Chondrocyte (in vitro differentiated cells): ENCODE measurements at regions not wholly inside any gene's neighbourhood (a gene's known extent, or its start where the extent isn't known, plus 50 kb on each side); places are given as distances from the start of the nearest gene placed in this dataset.
A peak's percentile ranks its signal among the peaks of the same experiment; 100 is the strongest.

Experiments used
- DNase-seq: peaks from one replicate; pipeline ENCODE4 v3.0.0; 2021; ENCODE audit warnings: mixed read lengths, low spot score
- H3K27ac Mint-ChIP-seq: one replicate; pipeline ENCODE4 v1.8.0; 2021; ENCODE audit warnings: mild to moderate bottlenecking, moderate library complexity, mixed read lengths; ENCODE audit not compliant: unreplicated experiment
- H3K27me3 Mint-ChIP-seq: 2 replicates; pipeline ENCODE4 v1.8.0; 2021; ENCODE audit warnings: low read depth, mixed read lengths
- H3K36me3 Mint-ChIP-seq: 2 replicates; pipeline ENCODE4 v1.8.0; 2021; ENCODE audit warnings: low read depth, mixed read lengths
- H3K4me1 Mint-ChIP-seq: 2 replicates; pipeline ENCODE4 v1.8.0; 2021; ENCODE audit warnings: low read depth, mild to moderate bottlenecking, mixed read lengths
- H3K4me3 Mint-ChIP-seq: one replicate; pipeline ENCODE4 v1.8.0; 2021; ENCODE audit warnings: mild to moderate bottlenecking, moderate library complexity, mixed read lengths; ENCODE audit not compliant: unreplicated experiment
- H3K9me3 Mint-ChIP-seq: 2 replicates; pipeline ENCODE4 v1.8.0; 2021; ENCODE audit warnings: low read depth, mixed read lengths
- CTCF ChIP-seq: fragments of 200-600 bp; sonication (generic); IDR thresholded peaks from 2 replicates; pipeline ENCODE4 v1.5.0; 2021; ENCODE audit warnings: antibody characterized with exemption, mild to moderate bottlenecking, moderate library complexity

DNA sequence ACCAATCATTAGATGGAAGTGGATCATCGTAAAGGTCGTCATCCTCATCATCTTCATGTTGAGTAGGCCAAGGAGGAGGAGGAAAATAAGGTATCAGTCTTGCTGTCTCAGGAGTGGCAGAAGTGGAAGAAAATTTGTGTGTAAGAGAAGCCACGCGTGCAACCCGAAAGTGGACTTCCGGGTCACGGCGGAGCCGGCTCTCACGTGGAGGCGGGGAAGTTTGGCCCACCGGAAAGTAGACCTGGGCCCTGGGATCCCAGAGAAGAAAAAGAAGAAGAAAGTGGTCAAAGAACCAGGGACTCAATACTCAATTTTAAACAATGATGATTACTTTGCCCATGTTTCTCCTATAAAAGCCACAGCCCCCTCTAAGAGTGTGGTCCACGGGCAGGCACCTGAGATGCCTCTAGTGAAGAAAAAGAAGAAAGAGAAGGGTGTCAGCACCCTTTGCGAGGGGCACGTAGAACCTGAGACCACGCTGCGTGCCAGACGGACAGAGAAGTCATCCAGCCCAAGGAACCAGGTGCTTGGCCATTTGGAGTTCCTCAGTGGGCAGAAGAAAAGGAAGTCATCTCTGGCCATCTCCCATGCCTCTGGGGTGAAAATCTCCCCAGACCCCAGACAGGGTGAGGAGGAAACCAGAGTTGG lies 365.8 kb downstream of the BCAT1 start:
- no peaks in the 10 kb centered on the region for H3K4me1 Mint-ChIP-seq
- DNase-seq, result no peak
- H3K4me3 Mint-ChIP-seq, result no peak overlapping the region
- peaks cover 20% of the 10 kb centered on the region for H3K9me3 Mint-ChIP-seq
- no peaks in the 10 kb centered on the region for H3K27me3 Mint-ChIP-seq
- TF ChIP-seq CTCF, result no peak
- no peak overlapping the region for H3K27ac Mint-ChIP-seq
- H3K36me3 Mint-ChIP-seq, result peaks cover 5% of the 10 kb centered on the region

GRCh38 chr12:24574538-24574937 lies 374.4 kb downstream of the BCAT1 start:
- Mint-ChIP-seq H3K27ac (no peak overlapping the region), H3K27me3 (peaks cover 1% of the 10 kb centered on the region), H3K4me3 (no peak overlapping the region), H3K9me3 (peaks cover 7% of the 10 kb centered on the region), H3K36me3 (peaks cover 5% of the 10 kb centered on the region), H3K4me1 (no peaks in the 10 kb centered on the region)
- DNase-seq, result no peak
- no peak for TF ChIP-seq CTCF

DNA sequence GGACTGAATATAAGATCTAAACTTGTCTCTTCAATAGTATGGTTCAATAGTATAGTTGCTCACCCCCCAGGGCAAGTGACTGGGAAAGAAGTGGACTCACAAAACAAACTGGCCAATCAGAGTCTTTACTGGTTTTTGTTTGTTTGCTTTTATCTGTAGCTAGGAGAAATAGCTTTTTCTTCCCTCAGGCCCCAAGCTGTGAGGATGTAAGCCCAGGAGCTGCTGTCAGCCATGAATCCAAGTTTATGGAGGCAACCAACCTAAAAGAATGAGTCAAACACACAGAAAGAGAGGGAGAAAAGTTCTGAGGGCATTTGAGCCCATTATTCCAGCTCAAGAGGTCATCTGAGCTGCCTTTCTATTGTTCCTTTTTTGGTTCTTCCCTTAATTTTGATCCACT lies 375.3 kb downstream of the BCAT1 start:
- H3K36me3 Mint-ChIP-seq, result no peaks in the 10 kb centered on the region
- no peak overlapping the region for H3K27ac Mint-ChIP-seq
- no peak for DNase-seq
- peaks cover 1% of the 10 kb centered on the region for H3K27me3 Mint-ChIP-seq
- H3K4me1 Mint-ChIP-seq, result no peaks in the 10 kb centered on the region
- no peaks in the 10 kb centered on the region for H3K9me3 Mint-ChIP-seq
- H3K4me3 Mint-ChIP-seq, result no peak overlapping the region
- no peak for TF ChIP-seq CTCF

- H3K36me3 Mint-ChIP-seq, result no peaks in the 10 kb centered on the region
- H3K9me3 Mint-ChIP-seq, result no peaks in the 10 kb centered on the region
- no peak overlapping the region for H3K4me3 Mint-ChIP-seq
- H3K27ac Mint-ChIP-seq, result no peak overlapping the region
- no peaks in the 10 kb centered on the region for H3K27me3 Mint-ChIP-seq
- DNase-seq, result no peak
- H3K4me1 Mint-ChIP-seq, result peaks cover 16% of the 10 kb centered on the region
- TF ChIP-seq CTCF, result no peak
Observed at GRCh38 chr12:24565300-24565699, 383.6 kb downstream of the BCAT1 start.

DNA sequence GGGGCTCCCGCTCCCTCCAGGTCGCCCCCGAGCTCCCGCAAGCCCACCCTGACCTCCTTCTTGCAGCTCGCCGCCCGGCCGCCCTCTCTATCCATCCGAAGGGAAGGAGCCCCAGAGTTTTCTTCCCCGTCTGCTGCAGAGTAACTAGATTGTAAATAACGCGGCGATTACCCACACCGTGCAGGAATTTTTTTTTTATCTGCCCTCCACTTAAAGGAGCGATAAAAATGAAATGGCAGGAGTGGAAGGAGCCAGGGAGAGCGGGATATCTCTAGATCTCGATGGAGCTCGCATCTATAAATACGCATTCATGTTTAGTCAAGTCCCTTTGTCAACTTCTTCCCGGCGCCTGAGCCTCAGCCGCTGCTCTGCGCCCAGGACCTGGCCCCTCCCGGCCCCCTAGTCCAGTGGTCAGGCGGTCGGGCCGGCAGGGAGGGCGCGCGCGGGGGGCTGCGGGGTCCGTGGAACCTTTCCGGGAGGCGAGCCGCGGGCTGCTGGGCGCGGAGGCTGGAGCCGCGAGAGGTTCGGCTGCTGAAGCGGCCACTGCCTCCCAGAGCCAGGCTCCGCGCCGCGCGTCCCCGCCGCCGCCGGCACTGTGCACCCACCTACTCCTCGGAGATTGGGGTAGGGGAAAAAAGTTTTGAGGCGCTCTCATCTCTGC lies 386.0 kb downstream of the BCAT1 start:
- Mint-ChIP-seq H3K9me3 (no peaks in the 10 kb centered on the region), H3K27ac (peak overlapping the region; percentile 62), H3K36me3 (no peaks in the 10 kb centered on the region), H3K27me3 (no peaks in the 10 kb centered on the region), H3K4me3 (peak overlapping the region; percentile 85), H3K4me1 (peaks cover 35% of the 10 kb centered on the region)
- no peak for TF ChIP-seq CTCF
- no peak for DNase-seq
